Fibroblast of lung (primary cell): ENCODE measurements at regions not wholly inside any gene's neighbourhood (a gene's known extent, or its start where the extent isn't known, plus 50 kb on each side); places are given as distances from the start of the nearest gene placed in this dataset.

ENCODE experiments used
- DNase-seq, 2 donors: peaks; one replicate each; pipeline versions ENCODE4 v3.0.0 to v3.0.0-alpha.2; 2010; ENCODE audit warnings: low read depth in 2 of 2
- H2AFZ ChIP-seq: 2 replicates; pipeline ENCODE4 v1.5.1; 2012; ENCODE audit warnings: low read length, control low read depth, inconsistent platforms
- H3K27ac ChIP-seq: 2 replicates; pipeline ENCODE4 v1.5.1; 2011; ENCODE audit warnings: low read length, control low read depth; ENCODE audit not compliant: insufficient read depth
- H3K27me3 ChIP-seq: 2 replicates; pipeline ENCODE4 v1.5.1; 2011; ENCODE audit warnings: mild to moderate bottlenecking, low read length; ENCODE audit not compliant: control insufficient read depth, insufficient read depth
- H3K36me3 ChIP-seq: 2 replicates; pipeline ENCODE4 v1.5.1; 2011; ENCODE audit warnings: low read length; ENCODE audit not compliant: control insufficient read depth, insufficient read depth
- H3K4me1 ChIP-seq: 2 replicates; pipeline ENCODE4 v1.5.1; 2011; ENCODE audit warnings: low read length; ENCODE audit not compliant: control insufficient read depth, insufficient read depth; ENCODE audit errors: extremely low read depth
- H3K4me2 ChIP-seq: 2 replicates; pipeline ENCODE4 v1.5.1; 2011; ENCODE audit warnings: low read length, control low read depth; ENCODE audit not compliant: insufficient read depth; ENCODE audit errors: extremely low read depth
- H3K4me3 ChIP-seq, 4 experiments: fragments of 200-600 bp in 1 of 4; sonication (generic) in 1 of 4; replicated peaks in 1 of 4; 2 replicates each; pipeline ENCODE4 v1.5.1; 2011 to 2016; ENCODE audit warnings: low read length in 4 of 4, low read depth in 3 of 4, mild to moderate bottlenecking in 3 of 4, control low read depth in 2 of 4, inconsistent platforms in 1 of 4, mixed read lengths in 1 of 4; ENCODE audit not compliant: insufficient read depth in 1 of 4; ENCODE audit errors: control extremely low read depth in 1 of 4
- H3K79me2 ChIP-seq: 2 replicates; pipeline ENCODE4 v1.5.1; 2012; ENCODE audit warnings: mild to moderate bottlenecking, low read length, inconsistent platforms; ENCODE audit not compliant: control insufficient read depth, insufficient read depth
- H3K9ac ChIP-seq: 2 replicates; pipeline ENCODE4 v1.5.1; 2011; ENCODE audit warnings: mild to moderate bottlenecking, low read length, control low read depth; ENCODE audit not compliant: insufficient read depth
- H3K9me3 ChIP-seq: 2 replicates; pipeline ENCODE4 v1.5.1; 2012; ENCODE audit warnings: low read depth, low read length; ENCODE audit not compliant: control insufficient read depth, insufficient read depth
- H4K20me1 ChIP-seq: 2 replicates; pipeline ENCODE4 v1.5.1; 2011; ENCODE audit warnings: low read length; ENCODE audit not compliant: control insufficient read depth, insufficient read depth; ENCODE audit errors: extremely low read depth
- CTCF ChIP-seq, 2 donors: IDR thresholded peaks in 1 of 2; conservative IDR thresholded peaks in 1 of 2; 1 replicate in 1 of 2; 2 replicates in 1 of 2; pipeline ENCODE4 v1.5.1; 2011 to 2012; ENCODE audit warnings: low read length in 2 of 2, control low read depth in 1 of 2, inconsistent platforms in 1 of 2, low read depth in 1 of 2, mild to moderate bottlenecking in 1 of 2
- EZH2 ChIP-seq: IDR thresholded peaks from 2 replicates; pipeline ENCODE4 v1.5.1; 2012; ENCODE audit warnings: low read length, control low read depth, mild to moderate bottlenecking; ENCODE audit errors: missing control alignments

GRCh38 chr6:68039641-68040311 lies 595.3 kb upstream of the ADGRB3 start:
- DNase-seq: no peak
- TF ChIP-seq CTCF (conservative IDR thresholded peaks at IDR 0.05 in 1 of 2, IDR thresholded peaks at IDR 0.05 in 1 of 2; ENCODE audit: low read depth in 1 of 2, low read length in 2 of 2): no peak
- TF ChIP-seq EZH2: no peak
- H4K20me1 ChIP-seq: no peaks in the 10 kb centered on the region
- no peaks in the 10 kb centered on the region for H3K79me2 ChIP-seq
- no peaks in the 10 kb centered on the region for H3K36me3 ChIP-seq
- no peak overlapping the region for H3K9ac ChIP-seq
- no peak overlapping the region for H3K4me3 ChIP-seq
- no peaks in the 10 kb centered on the region for H3K9me3 ChIP-seq
- H3K4me2 ChIP-seq: no peak overlapping the region
- no peak overlapping the region for H2AFZ ChIP-seq
- H3K27ac ChIP-seq: no peak overlapping the region
- no peaks in the 10 kb centered on the region for H3K27me3 ChIP-seq
- H3K4me1 ChIP-seq: no peaks in the 10 kb centered on the region

GRCh38 chr6:68038815-68039408 lies 596.2 kb upstream of the ADGRB3 start:
- DNase-seq: no peak
- H3K9me3 ChIP-seq: no peaks in the 10 kb centered on the region
- H3K27ac ChIP-seq: no peak overlapping the region
- H3K9ac ChIP-seq: no peak overlapping the region
- no peaks in the 10 kb centered on the region for H3K4me1 ChIP-seq
- no peak overlapping the region for H3K4me2 ChIP-seq
- no peaks in the 10 kb centered on the region for H3K27me3 ChIP-seq
- H2AFZ ChIP-seq: no peak overlapping the region
- H3K4me3 ChIP-seq: no peak overlapping the region
- no peaks in the 10 kb centered on the region for H4K20me1 ChIP-seq
- H3K36me3 ChIP-seq: no peaks in the 10 kb centered on the region
- no peaks in the 10 kb centered on the region for H3K79me2 ChIP-seq
- TF ChIP-seq CTCF (conservative IDR thresholded peaks at IDR 0.05 in 1 of 2, IDR thresholded peaks at IDR 0.05 in 1 of 2; ENCODE audit: low read depth in 1 of 2, low read length in 2 of 2) (no peak), EZH2 (no peak)

- Histone ChIP-seq H4K20me1 (no peaks in the 10 kb centered on the region), H2AFZ (no peak overlapping the region), H3K36me3 (no peaks in the 10 kb centered on the region), H3K4me3 (no peak overlapping the region), H3K4me1 (no peaks in the 10 kb centered on the region), H3K9me3 (no peaks in the 10 kb centered on the region), H3K79me2 (no peaks in the 10 kb centered on the region), H3K4me2 (no peak overlapping the region), H3K9ac (no peak overlapping the region), H3K27ac (no peak overlapping the region), H3K27me3 (no peaks in the 10 kb centered on the region)
- DNase-seq: no peak
- TF ChIP-seq CTCF (conservative IDR thresholded peaks at IDR 0.05 in 1 of 2, IDR thresholded peaks at IDR 0.05 in 1 of 2; ENCODE audit: low read depth in 1 of 2, low read length in 2 of 2) (no peak), EZH2 (no peak)
Measured at GRCh38 chr6:68032217-68032616, 602.9 kb upstream of the ADGRB3 start.
